Stimulated activated CD4-positive, alpha-beta T cell treated with anti-CD3 and anti-CD28 coated beads, Interleukin-12 subunit alpha, Interleukin-12 subunit beta, amount 100 ng/mL, for 24 hours (primary cell): ENCODE measurements at regions not wholly inside any gene's neighbourhood (a gene's known extent, or its start where the extent isn't known, plus 50 kb on each side); places are given as distances from the start of the nearest gene placed in this dataset.

Experiments used
- DNase-seq, 2 experiments: peaks; one replicate each; pipeline ENCODE4 v3.0.0-alpha.2; 2020; ENCODE audit warnings: low read depth in 2 of 2

- DNase-seq, result no peak
These were observed 905.6 kb downstream of the BCL11B start for GRCh38 chr14:98366429-98366828.

GRCh38 chr14:98368221-98368620 is 903.8 kb downstream of the BCL11B start:
- DNase-seq, result no peak

GRCh38 chr14:98368916-98369315 is 903.1 kb downstream of the BCL11B start:
- no peak for DNase-seq

- no peak for DNase-seq
These were observed 902.7 kb downstream of the BCL11B start for GRCh38 chr14:98369344-98369743.

GRCh38 chr14:98370352-98370751 is 901.6 kb downstream of the BCL11B start:
- no peak for DNase-seq

GRCh38 chr14:98371141-98371540 is 900.9 kb downstream of the BCL11B start:
- DNase-seq, result no peak

- DNase-seq, result no peak
These were observed 897.9 kb downstream of the BCL11B start for GRCh38 chr14:98374136-98374535.

- no peak for DNase-seq
These were observed 896.4 kb downstream of the BCL11B start for GRCh38 chr14:98375566-98375965.

- no peak for DNase-seq
These were observed 892.2 kb downstream of the BCL11B start for GRCh38 chr14:98379830-98380229.

- DNase-seq, result no peak
These were observed 889.3 kb downstream of the BCL11B start for GRCh38 chr14:98382662-98383061.

GRCh38 chr14:98385851-98386250 is 886.1 kb downstream of the BCL11B start:
- no peak for DNase-seq

GRCh38 chr14:98391061-98391460 is 880.9 kb downstream of the BCL11B start:
- no peak for DNase-seq

- DNase-seq, result no peak
These were observed 878.5 kb downstream of the BCL11B start for GRCh38 chr14:98393527-98393926.

GRCh38 chr14:98404811-98405210 is 867.2 kb downstream of the BCL11B start:
- no peak for DNase-seq

GRCh38 chr14:98408024-98408555 is 863.9 kb downstream of the BCL11B start:
- no peak for DNase-seq

GRCh38 chr14:98408713-98409112 is 863.3 kb downstream of the BCL11B start:
- DNase-seq, result peak in 1 of 2 experiments; percentile 13

GRCh38 chr14:98411154-98411553 is 860.8 kb downstream of the BCL11B start:
- no peak for DNase-seq

- no peak for DNase-seq
These were observed 859.6 kb downstream of the BCL11B start for GRCh38 chr14:98412431-98412830.

- DNase-seq, result no peak
These were observed 856.2 kb downstream of the BCL11B start for GRCh38 chr14:98415766-98416165.

- DNase-seq, result no peak
These were observed 855.0 kb downstream of the BCL11B start for GRCh38 chr14:98417001-98417400.

- no peak for DNase-seq
These were observed 843.5 kb downstream of the BCL11B start for GRCh38 chr14:98428483-98428994.

- no peak for DNase-seq
These were observed 838.6 kb downstream of the BCL11B start for GRCh38 chr14:98433436-98433835.

- no peak for DNase-seq
These were observed 834.9 kb downstream of the BCL11B start for GRCh38 chr14:98437113-98437512.

GRCh38 chr14:98444077-98444476 is 827.9 kb downstream of the BCL11B start:
- DNase-seq, result no peak
